K562 (cell line): ENCODE measurements at regions not wholly inside any gene's neighbourhood (a gene's known extent, or its start where the extent isn't known, plus 50 kb on each side); places are given as distances from the start of the nearest gene placed in this dataset.

Experiments used
- ATAC-seq: fragments of 200-7000 bp; cut with Tn5 transposase; 3 replicates; pipeline ENCODE4 v1.9.1; 2020; ENCODE audit warnings: moderate library complexity
- BruUV-seq: library from RNA; stranded (reverse); fragments of 400-500 nt; replicated peaks from 2 replicates; lab custom pipeline; 2021; lab: Mats Ljungman, UMichigan
- CTCF ChIA-PET: fragments of 300-600 bp; formaldehyde crosslinking; extraction: SDS; loops from one replicate; lab custom pipeline; 2021; ENCODE audit warnings: low intra/inter-chr PET ratio; lab: Yijun Ruan, JAX
- POLR2A ChIA-PET: fragments of 300-600, 350-650 bp; sonication (Branson Sonifier 250); formaldehyde crosslinking; extraction: SDS; loops from one replicate; lab custom pipeline; 2021; ENCODE audit warnings: antibody characterized with exemption, inconsistent platforms; lab: Yijun Ruan, JAX
- DNase-seq, 4 experiments: peaks; one replicate each; pipeline versions ENCODE4 v3.0.0 to v3.0.0-alpha.2; 2011 to 2018; ENCODE audit warnings: low spot score in 3 of 4, mixed read lengths in 3 of 4; ENCODE audit errors: extremely low read depth in 1 of 4
- FAIRE-seq: peaks from 2 replicates; lab custom pipeline; 2011; peaks lifted over from hg19 to GRCh38; lab: Jason Lieb, UNC
- H2AFZ ChIP-seq: 2 replicates; pipeline ENCODE4 v1.6.0; 2011; ENCODE audit warnings: low read depth, low read length, control low read depth, inconsistent platforms
- H3K27ac ChIP-seq: fragments of 200-600 bp; 3 replicates; pipeline ENCODE4 v1.8.0; 2011; ENCODE audit warnings: low read depth, mild to moderate bottlenecking, control low read depth, inconsistent platforms, low read length, moderate library complexity, mixed read lengths; ENCODE audit errors: extremely low read depth
- H3K27me3 ChIP-seq, 2 experiments: fragments of 300-600 bp in 1 of 2; 2 replicates in 1 of 2; 3 replicates in 1 of 2; pipeline versions ENCODE4 v1.6.0 to v1.8.0; 2011; ENCODE audit warnings: inconsistent platforms in 2 of 2, low read length in 2 of 2, mild to moderate bottlenecking in 1 of 2, mixed read lengths in 1 of 2, moderate library complexity in 1 of 2; ENCODE audit not compliant: control insufficient read depth in 2 of 2, insufficient read depth in 2 of 2
- H3K36me3 ChIP-seq: fragments of 300-600 bp; 3 replicates; pipeline ENCODE4 v1.8.0; 2011; ENCODE audit warnings: mild to moderate bottlenecking, low read length, inconsistent platforms; ENCODE audit not compliant: control insufficient read depth, insufficient read depth
- H3K4me1 ChIP-seq, 2 experiments: fragments of 200-600 bp in 1 of 2; replicated peaks in 1 of 2; 2 replicates in 1 of 2; 3 replicates in 1 of 2; pipeline versions ENCODE4 v1.5.1 to v1.8.0; 2011; ENCODE audit warnings: inconsistent platforms in 2 of 2, low read length in 2 of 2, mild to moderate bottlenecking in 1 of 2, mixed read lengths in 1 of 2, moderate library complexity in 1 of 2; ENCODE audit not compliant: control insufficient read depth in 2 of 2, insufficient read depth in 2 of 2
- H3K4me2 ChIP-seq: 2 replicates; pipeline ENCODE4 v1.6.1; 2011; ENCODE audit warnings: low read length, control low read depth, inconsistent platforms, mixed read lengths; ENCODE audit not compliant: insufficient read depth
- H3K4me3 ChIP-seq: fragments of 200-600 bp; sonication (generic), shearing (Covaris generic); 2 replicates; pipeline ENCODE4 v1.5.1; 2016; ENCODE audit warnings: control low read depth, inconsistent platforms
- H3K79me2 ChIP-seq: fragments of 200-600 bp; 3 replicates; pipeline ENCODE4 v1.8.0; 2011; ENCODE audit warnings: low read length, inconsistent platforms; ENCODE audit not compliant: control insufficient read depth, insufficient read depth
- H3K9ac ChIP-seq, 2 experiments: 2 replicates each; pipeline versions ENCODE4 v1.6.0 to v1.6.1; 2011; ENCODE audit warnings: low read depth in 2 of 2, low read length in 2 of 2, control low read depth in 1 of 2, inconsistent platforms in 1 of 2, mild to moderate bottlenecking in 1 of 2, mixed read lengths in 1 of 2; ENCODE audit not compliant: insufficient read depth in 1 of 2
- H3K9me1 ChIP-seq: one replicate; pipeline ENCODE4 v1.6.0; 2011; ENCODE audit warnings: inconsistent platforms, mild to moderate bottlenecking, low read length, moderate library complexity; ENCODE audit not compliant: control insufficient read depth, insufficient read depth
- H3K9me3 ChIP-seq: replicated peaks from 2 replicates; pipeline ENCODE4 v1.5.1; 2011; ENCODE audit warnings: low read depth, low read length, inconsistent platforms; ENCODE audit not compliant: control insufficient read depth, insufficient read depth
- H4K20me1 ChIP-seq: replicated peaks from 2 replicates; pipeline ENCODE4 v1.6.1; 2011; ENCODE audit warnings: low read length, inconsistent platforms, mixed read lengths; ENCODE audit not compliant: control insufficient read depth, insufficient read depth
- FIP1L1 ChIP-seq: fragments of 200-400 bp; formaldehyde crosslinking; IDR thresholded peaks from 2 replicates; pipeline ENCODE4 v1.6.1; 2018; ENCODE audit warnings: mild to moderate bottlenecking, low read depth, low read length; ENCODE audit not compliant: poor library complexity, severe bottlenecking
- IRF1 ChIP-seq: sonication (generic); formaldehyde crosslinking; IDR thresholded peaks from 2 replicates; pipeline ENCODE4 v1.8.0; 2022; ENCODE audit warnings: missing genetic modification reagents, mild to moderate bottlenecking, borderline replicate concordance
- MCM2 ChIP-seq: fragments of 450-650 bp; IDR thresholded peaks from 2 replicates; pipeline ENCODE4 v1.6.1; 2017; ENCODE audit warnings: low read depth, mild to moderate bottlenecking
- NELFE ChIP-seq: IDR thresholded peaks from 2 replicates; pipeline ENCODE4 v1.6.1; 2011; ENCODE audit warnings: mild to moderate bottlenecking; ENCODE audit not compliant: insufficient read depth, insufficient read length
- RNF2 ChIP-seq: sonication (generic); IDR thresholded peaks from 2 replicates; pipeline ENCODE4 v1.6.1; 2016
- SMAD3 ChIP-seq: fragments of 450-650 bp; formaldehyde crosslinking; conservative IDR thresholded peaks from 2 replicates; pipeline ENCODE4 v1.4.0; 2020; ENCODE audit warnings: mild to moderate bottlenecking
- STAG1 ChIP-seq: sonication (generic); formaldehyde crosslinking; IDR thresholded peaks from 2 replicates; pipeline ENCODE4 v1.5.0; 2020; ENCODE audit warnings: missing genetic modification reagents, borderline replicate concordance
- ZNF282 ChIP-seq: sonication (generic); formaldehyde crosslinking; IDR thresholded peaks from 2 replicates; pipeline ENCODE4 v1.8.1; 2023; ENCODE audit warnings: missing genetic modification reagents
- ZNF408 ChIP-seq: fragments of 250-450 bp; sonication (Bioruptor Pico); IDR thresholded peaks from 2 replicates; pipeline ENCODE4 v1.4.0; 2020; ENCODE audit warnings: low read depth, mild to moderate bottlenecking, moderate library complexity
- ZNF512 ChIP-seq: IDR thresholded peaks from 2 replicates; pipeline ENCODE4 v1.6.1; 2016; ENCODE audit warnings: missing genetic modification characterization, missing compliant biosample characterization
- in situ Hi-C: fragments of 300-500 bp; cut with MboI; formaldehyde crosslinking; loops from 4 replicates; pipeline ENCODE4 v1.15.0; 2018; ENCODE audit warnings: inconsistent platforms, mixed read lengths
- intact Hi-C: fragments of 100-400 bp; cut with micrococcal nuclease; formaldehyde crosslinking; loops from 2 replicates; pipeline ENCODE4 v1.14.2; 2022

- Histone ChIP-seq H3K9me3 (no peaks in the 10 kb centered on the region), H3K4me2 (no peak overlapping the region), H3K27me3 (no peaks in the 10 kb centered on the region), H3K4me1 (no peaks in the 10 kb centered on the region), H3K79me2 (no peaks in the 10 kb centered on the region), H3K4me3 (no peak overlapping the region), H3K9me1 (no peaks in the 10 kb centered on the region), H3K9ac (no peak overlapping the region), H4K20me1 (no peaks in the 10 kb centered on the region), H2AFZ (no peak overlapping the region), H3K36me3 (no peaks in the 10 kb centered on the region), H3K27ac (no peak overlapping the region)
- DNase-seq = no peak
- in situ Hi-C loops = no loop called here
- TF ChIP-seq ZNF512 (tag) = no peak
- TF ChIP-seq SMAD3 (CRISPR knock-in tag) = no peak
- TF ChIP-seq NELFE = no peak
- no peak for TF ChIP-seq ZNF408 (CRISPR knock-in tag)
- no peak for TF ChIP-seq ZNF282 (CRISPR knock-in tag)
- TF ChIP-seq IRF1 = no peak
- TF ChIP-seq STAG1 (CRISPR knock-in tag) = no peak
- no peak for TF ChIP-seq FIP1L1
- no peak for TF ChIP-seq RNF2
- TF ChIP-seq MCM2 = no peak
- intact Hi-C loops = no loop called here
- ATAC-seq = no peak
- no peak for FAIRE-seq
- CTCF ChIA-PET = no interaction called here
- POLR2A ChIA-PET = no interaction called here
- no TSS peak for BruUV-seq
Observed at GRCh38 chr1:187655104-187655503, 826.4 kb downstream of the PLA2G4A start.
